Glomerular endothelial cell (primary cell): ENCODE measurements at regions not wholly inside any gene's neighbourhood (a gene's known extent, or its start where the extent isn't known, plus 50 kb on each side); places are given as distances from the start of the nearest gene placed in this dataset.
A peak's percentile ranks its signal among the peaks of the same experiment; 100 is the strongest.

Experiments used
- DNase-seq: peaks from one replicate; pipeline ENCODE4 v3.0.0-alpha.2; 2011; ENCODE audit warnings: low read depth, low spot score; ENCODE audit errors: extremely low read depth

GRCh38 chr12:98182821-98183220 lies 332.6 kb upstream of the TMPO start:
- DNase-seq, result no peak

DNA sequence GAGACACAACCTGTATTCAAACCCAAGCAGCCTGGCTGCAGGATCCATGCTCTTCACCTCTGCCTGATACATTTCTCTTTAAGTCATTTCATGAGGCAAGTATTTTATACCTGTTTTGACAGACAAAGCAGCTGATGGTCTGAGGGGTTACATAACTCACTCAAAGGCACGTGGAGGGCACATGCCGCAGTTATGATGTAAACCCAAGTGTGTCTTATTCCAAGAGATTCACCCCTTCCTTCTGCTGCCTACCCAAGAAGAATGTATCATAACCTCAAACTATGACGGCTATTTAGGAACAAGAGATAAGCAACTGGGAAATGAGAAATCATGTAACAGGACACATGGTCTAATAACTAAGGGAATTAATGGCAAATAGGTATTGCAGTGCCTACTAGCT lies 329.8 kb upstream of the TMPO start:
- no peak for DNase-seq

GRCh38 chr12:98188650-98189077 lies 326.7 kb upstream of the TMPO start:
- peak; percentile 22 for DNase-seq

DNA sequence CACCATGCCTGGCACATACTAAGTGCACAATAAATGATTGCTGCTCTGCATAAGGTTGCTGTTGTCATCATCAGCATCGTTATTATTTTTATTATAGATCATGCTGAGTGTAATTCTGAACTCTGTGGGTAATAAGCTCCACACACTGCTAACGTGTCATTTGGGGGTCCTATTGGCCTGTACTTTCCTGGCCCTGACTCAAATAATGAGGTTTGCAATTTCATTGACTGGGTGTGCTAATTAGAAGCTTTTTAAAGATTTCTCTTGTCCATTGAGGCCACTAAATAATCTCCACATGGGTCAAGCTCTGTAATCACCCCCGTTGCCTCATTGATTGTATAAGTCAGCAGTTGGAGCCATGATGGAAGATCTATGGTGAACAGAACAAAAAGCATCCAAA lies 320.8 kb upstream of the TMPO start:
- no peak for DNase-seq

DNA sequence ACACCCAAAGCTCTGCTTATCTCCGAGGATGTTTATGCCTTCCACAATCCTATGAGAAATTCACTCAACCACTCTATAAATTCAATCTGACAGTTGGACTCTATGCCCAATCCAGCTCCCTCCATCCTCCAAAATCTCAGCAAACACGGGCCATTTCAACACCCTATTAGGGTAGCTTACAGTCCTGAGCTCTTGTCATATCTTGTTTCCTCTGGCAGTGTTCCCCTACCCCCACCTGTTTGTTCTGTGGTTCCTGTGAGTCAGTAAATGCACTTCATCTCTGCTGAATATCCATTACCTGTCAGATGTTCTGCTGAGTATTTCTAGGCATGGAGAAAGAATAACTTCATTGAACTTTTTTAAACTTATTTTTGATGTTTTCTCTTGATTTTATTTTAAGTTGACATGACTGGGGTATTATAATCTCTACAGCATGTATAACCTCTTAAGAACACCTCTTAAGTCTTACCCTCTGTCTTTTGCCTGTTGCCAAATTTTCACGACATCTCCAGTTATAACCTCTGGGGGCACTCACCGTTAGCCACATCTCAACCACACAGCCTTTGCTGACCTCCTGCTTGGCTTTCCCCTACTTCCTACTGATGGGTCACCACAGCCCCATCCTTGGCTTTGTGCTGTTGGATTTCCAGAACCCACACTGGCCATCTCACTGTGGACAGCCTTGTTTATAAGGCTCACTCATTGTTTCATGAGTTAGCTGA lies 317.0 kb upstream of the TMPO start:
- no peak for DNase-seq

DNA sequence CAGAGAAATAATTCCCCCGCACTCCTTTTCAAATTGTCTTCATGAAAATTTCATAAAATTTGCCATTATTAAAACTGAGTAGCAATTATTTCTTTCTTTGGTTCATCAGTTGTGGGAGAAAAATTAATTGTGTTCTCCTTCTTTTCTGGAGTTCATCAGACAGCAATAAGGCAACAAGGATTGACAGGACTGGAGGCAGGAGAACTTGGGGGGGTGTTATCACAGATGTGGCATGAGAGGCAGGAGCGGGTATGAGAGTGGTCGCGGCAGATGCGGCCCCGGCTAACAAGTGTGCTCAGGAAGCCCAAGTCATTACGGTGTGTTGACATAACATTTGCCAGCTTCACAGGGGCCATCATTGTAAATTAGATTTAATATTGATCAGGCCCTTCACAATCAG lies 306.6 kb upstream of the TMPO start:
- DNase-seq, result no peak

- no peak for DNase-seq
These were observed 303.3 kb upstream of the TMPO start for GRCh38 chr12:98211909-98212695.

DNA sequence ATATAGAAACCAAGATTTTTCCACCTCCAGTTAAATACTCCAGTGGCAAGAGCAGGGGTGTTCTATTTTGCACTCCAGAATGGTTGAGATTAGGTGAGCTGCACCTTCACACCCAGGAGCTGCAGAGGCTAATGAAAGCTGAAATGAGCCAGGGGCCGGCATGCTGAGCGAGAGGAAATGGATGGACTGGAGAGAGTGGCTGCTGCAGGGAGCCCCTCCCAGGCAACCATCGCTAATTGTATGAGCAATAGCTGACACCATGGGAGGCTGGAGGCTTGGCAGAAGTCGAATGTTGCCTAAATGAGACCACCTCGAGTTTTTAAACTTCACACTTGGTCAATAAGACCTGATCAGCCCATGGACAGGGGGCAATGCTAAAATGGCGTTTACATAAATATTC lies 301.8 kb upstream of the TMPO start:
- no peak for DNase-seq

- no peak for DNase-seq
These were observed 298.1 kb upstream of the TMPO start for GRCh38 chr12:98217257-98217656.

DNA sequence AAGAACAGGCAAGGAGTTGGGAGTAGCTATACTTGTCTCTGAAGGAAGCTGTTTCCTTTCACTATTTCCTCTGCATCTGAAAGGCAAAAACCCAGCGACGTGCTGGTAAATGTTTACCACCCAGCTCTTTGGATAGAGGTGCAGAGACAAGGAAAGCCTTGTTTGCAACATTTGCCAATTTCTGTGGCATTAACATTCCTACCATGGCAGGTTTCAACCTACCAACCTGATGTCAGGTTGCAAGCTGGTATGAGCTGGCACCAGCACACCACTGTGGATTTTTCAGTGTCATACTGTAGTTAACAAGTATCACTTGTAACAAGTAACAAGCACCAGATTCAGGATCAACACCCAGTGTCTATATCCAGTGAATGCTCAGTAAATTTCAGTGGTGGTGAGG lies 294.8 kb upstream of the TMPO start:
- no peak for DNase-seq

GRCh38 chr12:98221243-98221808 lies 294.1 kb upstream of the TMPO start:
- DNase-seq, result no peak

- DNase-seq, result no peak
These were observed 293.3 kb upstream of the TMPO start for GRCh38 chr12:98222135-98222534.

GRCh38 chr12:98224584-98225221 lies 290.7 kb upstream of the TMPO start:
- no peak for DNase-seq

- no peak for DNase-seq
These were observed 288.2 kb upstream of the TMPO start for GRCh38 chr12:98227162-98227561.

DNA sequence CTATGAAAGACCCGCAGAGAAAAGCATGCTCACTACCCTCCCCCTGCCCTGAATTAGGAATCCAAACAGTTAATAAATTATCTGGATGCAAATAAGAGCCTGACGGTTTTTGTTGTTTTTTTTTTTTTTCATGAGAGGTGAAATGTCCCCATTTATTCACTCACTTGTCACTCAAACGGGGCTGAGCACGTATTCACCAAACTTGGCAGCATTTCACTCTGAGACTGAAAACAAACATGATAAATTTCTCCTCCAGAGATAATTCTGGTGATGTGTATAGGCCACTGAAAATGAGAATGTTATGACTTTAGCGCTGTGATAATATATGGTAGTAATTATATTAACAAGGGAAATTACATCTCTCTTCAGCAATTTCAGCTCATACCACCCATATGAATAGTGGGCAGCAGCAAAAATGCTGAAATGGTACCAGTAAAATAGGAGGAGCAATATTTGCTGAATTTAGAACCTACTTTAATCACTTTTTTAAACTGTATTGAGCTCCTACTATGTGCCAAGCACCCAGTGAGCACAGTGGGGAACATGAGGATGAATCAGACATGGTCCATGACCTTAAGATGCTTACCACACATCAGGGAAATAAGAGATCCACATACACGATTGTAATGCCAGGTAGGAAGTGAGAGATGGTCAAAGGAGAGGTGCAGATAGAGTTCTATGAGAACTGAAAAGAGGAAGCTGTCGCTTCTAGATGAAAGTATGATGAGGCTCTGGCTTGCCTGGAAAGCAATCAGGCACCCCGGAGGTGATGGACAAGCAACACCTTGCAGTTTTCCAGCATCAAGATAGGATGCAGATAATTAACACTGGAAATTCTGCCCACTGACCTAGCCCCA lies 286.5 kb upstream of the TMPO start:
- DNase-seq, result no peak

GRCh38 chr12:98229540-98229924 lies 285.9 kb upstream of the TMPO start:
- DNase-seq, result no peak

DNA sequence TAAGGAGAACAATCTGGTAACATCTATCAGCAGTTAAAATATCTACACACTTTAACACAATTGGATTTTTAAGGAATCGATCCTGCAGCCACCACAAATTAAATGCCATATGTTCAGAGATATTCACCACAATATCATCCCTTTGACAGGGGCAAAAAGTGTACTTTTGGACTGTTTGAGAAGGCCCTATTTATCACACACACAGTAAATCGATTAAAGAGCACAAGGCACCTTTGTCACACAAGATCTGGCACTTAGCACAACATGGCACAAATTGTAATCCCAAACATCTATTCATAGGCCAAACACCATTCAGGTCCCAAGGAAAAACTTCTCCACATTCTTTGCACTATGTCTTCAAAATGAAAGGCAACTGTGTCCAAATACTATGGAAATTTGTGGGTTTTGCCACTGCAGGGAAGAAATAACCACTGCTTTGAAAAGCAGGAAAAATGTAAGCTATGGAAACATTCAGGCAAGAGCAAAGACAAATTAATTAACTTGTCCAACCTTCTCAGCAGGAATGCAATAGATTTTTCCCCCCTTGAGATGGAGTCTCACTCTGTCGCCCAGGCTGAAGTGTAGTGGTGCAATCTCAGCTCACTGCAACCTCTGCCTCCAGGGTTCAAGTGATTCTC lies 282.5 kb upstream of the TMPO start:
- no peak for DNase-seq

DNA sequence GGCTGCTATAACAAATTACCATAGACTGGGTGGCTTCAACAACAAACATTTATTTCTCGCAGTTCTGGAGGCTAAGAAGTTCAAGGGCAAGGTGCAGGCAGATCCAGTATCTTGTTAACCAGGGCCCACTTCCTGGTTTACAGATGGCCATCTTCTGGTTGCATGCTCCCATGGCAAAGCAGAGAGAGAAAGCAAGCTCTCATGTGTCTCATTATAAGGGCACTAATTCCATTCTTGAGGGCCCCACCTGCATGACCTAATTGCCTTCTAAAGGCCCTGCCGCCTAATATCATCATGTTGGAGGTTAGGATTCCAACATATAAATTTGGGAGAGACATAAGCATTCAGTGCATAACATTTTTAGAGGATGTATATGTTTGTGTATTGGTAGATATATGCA lies 280.1 kb upstream of the TMPO start:
- DNase-seq, result no peak

- no peak for DNase-seq
These were observed 276.8 kb upstream of the TMPO start for GRCh38 chr12:98238515-98239130.

GRCh38 chr12:98243190-98243589 lies 272.2 kb upstream of the TMPO start:
- DNase-seq, result no peak
